ENCODE measurements at regions not wholly inside any gene's neighbourhood (a gene's known extent, or its start where the extent isn't known, plus 50 kb on each side); places are given as distances from the start of the nearest gene placed in this dataset.

DNA sequence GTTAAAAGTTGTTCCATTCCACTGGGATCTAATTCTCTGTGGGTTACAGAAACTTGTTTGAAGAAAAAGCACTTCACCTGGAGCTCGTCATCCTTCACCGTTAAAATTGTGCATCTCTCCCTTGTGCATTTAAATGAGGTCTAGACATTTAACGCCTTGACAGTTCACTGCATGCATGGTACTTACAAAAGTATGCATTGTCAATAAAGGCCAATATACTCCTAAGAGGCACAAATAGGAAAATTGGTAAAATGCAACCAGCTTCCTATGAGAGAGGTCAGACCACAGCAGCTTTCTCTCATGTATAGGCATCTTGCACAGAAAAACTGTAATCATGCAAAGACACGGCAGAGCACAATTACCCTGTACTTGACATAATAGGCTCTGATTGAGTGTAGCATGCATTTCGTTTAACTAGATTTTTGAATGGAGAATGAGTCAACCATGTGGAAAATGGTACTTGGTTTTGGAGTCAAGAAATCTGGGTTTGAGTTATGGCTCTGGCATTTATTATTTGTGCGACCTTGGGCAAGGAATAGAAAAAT is 378.5 kb downstream of the RFPL4B start:
- TF ChIP-seq CTCF (IDR thresholded peaks at IDR 0.05): no peak
- TF ChIP-seq POLR2AphosphoS5 (IDR thresholded peaks at IDR 0.05): no peak
- TF ChIP-seq POLR2A (IDR thresholded peaks at IDR 0.05): no peak
